Keratinocyte (primary cell): ENCODE measurements at regions not wholly inside any gene's neighbourhood (a gene's known extent, or its start where the extent isn't known, plus 50 kb on each side); places are given as distances from the start of the nearest gene placed in this dataset.

Experiments used
- DNase-seq: peaks from one replicate; pipeline ENCODE4 v3.0.0-alpha.2; 2011; ENCODE audit warnings: low read depth, missing footprints, low spot score
- FAIRE-seq: peaks from 2 replicates; lab custom pipeline; 2011; peaks lifted over from hg19 to GRCh38; lab: Jason Lieb, UNC
- H2AFZ ChIP-seq: 2 replicates; pipeline ENCODE4 v1.6.0; 2012; ENCODE audit warnings: low read length, control low read depth, inconsistent platforms; ENCODE audit not compliant: control insufficient read depth
- H3K27ac ChIP-seq: 2 replicates; pipeline ENCODE4 v1.5.1; 2011; ENCODE audit warnings: low read length; ENCODE audit not compliant: control insufficient read depth, insufficient read depth
- H3K27me3 ChIP-seq: 3 replicates; pipeline ENCODE4 v1.6.0; 2011; ENCODE audit warnings: low read length; ENCODE audit not compliant: control insufficient read depth, insufficient read depth; ENCODE audit errors: extremely low read depth
- H3K36me3 ChIP-seq, 2 experiments: 2 replicates in 1 of 2; 3 replicates in 1 of 2; pipeline ENCODE4 v1.5.1; 2011; ENCODE audit warnings: low read length in 2 of 2, mild to moderate bottlenecking in 1 of 2; ENCODE audit not compliant: control insufficient read depth in 2 of 2, insufficient read depth in 2 of 2; ENCODE audit errors: extremely low read depth in 1 of 2
- H3K4me1 ChIP-seq: 3 replicates; pipeline ENCODE4 v1.5.1; 2011; ENCODE audit warnings: low read length; ENCODE audit not compliant: control insufficient read depth, insufficient read depth; ENCODE audit errors: extremely low read depth
- H3K4me2 ChIP-seq: 3 replicates; pipeline ENCODE4 v1.6.0; 2011; ENCODE audit warnings: low read depth, low read length; ENCODE audit not compliant: control insufficient read depth, insufficient read depth; ENCODE audit errors: extremely low read depth
- H3K4me3 ChIP-seq, 3 experiments: fragments of 200-600 bp in 1 of 3; sonication (generic) in 1 of 3; 2 replicates in 2 of 3; 3 replicates in 1 of 3; pipeline ENCODE4 v1.5.1; 2011 to 2016; ENCODE audit warnings: low read length in 3 of 3, mild to moderate bottlenecking in 3 of 3, control low read depth in 2 of 3, inconsistent platforms in 1 of 3, low read depth in 1 of 3, mixed read lengths in 1 of 3, mixed run types in 1 of 3, moderate library complexity in 1 of 3; ENCODE audit not compliant: control insufficient read depth in 2 of 3, insufficient read depth in 2 of 3; ENCODE audit errors: extremely low read depth in 1 of 3
- H3K79me2 ChIP-seq: 2 replicates; pipeline ENCODE4 v1.6.0; 2012; ENCODE audit warnings: low read length; ENCODE audit not compliant: control insufficient read depth, insufficient read depth
- H3K9ac ChIP-seq: 3 replicates; pipeline ENCODE4 v1.6.0; 2011; ENCODE audit warnings: low read length; ENCODE audit not compliant: control insufficient read depth, insufficient read depth; ENCODE audit errors: extremely low read depth
- H3K9me1 ChIP-seq: 3 replicates; pipeline ENCODE4 v1.6.0; 2011; ENCODE audit warnings: low read length; ENCODE audit not compliant: control insufficient read depth, insufficient read depth; ENCODE audit errors: extremely low read depth
- H3K9me3 ChIP-seq: 2 replicates; pipeline ENCODE4 v1.5.1; 2012; ENCODE audit warnings: low read depth, low read length; ENCODE audit not compliant: control insufficient read depth
- H4K20me1 ChIP-seq: 3 replicates; pipeline ENCODE4 v1.6.0; 2011; ENCODE audit warnings: low read length; ENCODE audit not compliant: control insufficient read depth, insufficient read depth; ENCODE audit errors: extremely low read depth
- EZH2 ChIP-seq: IDR thresholded peaks from one replicate; pipeline ENCODE4 v1.6.1; 2012; ENCODE audit warnings: inconsistent platforms, mild to moderate bottlenecking, low read length, moderate library complexity
- dilution Hi-C: fragments of 300-500 bp; cut with MboI; formaldehyde crosslinking; loops from one replicate; pipeline ENCODE4 v1.7.0; 2020; ENCODE audit warnings: low sequenced_read_pairs; ENCODE audit not compliant: extremely low pct_ligation_motif_present
- TF ChIP-seq, protein P1 (sequence below), 3 experiments: IDR thresholded peaks in 1 of 3; conservative IDR thresholded peaks in 1 of 3; optimal IDR thresholded peaks in 1 of 3; 2 replicates in 2 of 3; 3 replicates in 1 of 3; pipeline versions ENCODE3 to v1.5.1; 2011; ENCODE audit warnings: low read length in 3 of 3, mild to moderate bottlenecking in 3 of 3, moderate library complexity in 2 of 3, control low read depth in 1 of 3, inconsistent platforms in 1 of 3; ENCODE audit not compliant: insufficient read depth in 2 of 3; ENCODE audit errors: extremely low read depth in 1 of 3

DNA sequence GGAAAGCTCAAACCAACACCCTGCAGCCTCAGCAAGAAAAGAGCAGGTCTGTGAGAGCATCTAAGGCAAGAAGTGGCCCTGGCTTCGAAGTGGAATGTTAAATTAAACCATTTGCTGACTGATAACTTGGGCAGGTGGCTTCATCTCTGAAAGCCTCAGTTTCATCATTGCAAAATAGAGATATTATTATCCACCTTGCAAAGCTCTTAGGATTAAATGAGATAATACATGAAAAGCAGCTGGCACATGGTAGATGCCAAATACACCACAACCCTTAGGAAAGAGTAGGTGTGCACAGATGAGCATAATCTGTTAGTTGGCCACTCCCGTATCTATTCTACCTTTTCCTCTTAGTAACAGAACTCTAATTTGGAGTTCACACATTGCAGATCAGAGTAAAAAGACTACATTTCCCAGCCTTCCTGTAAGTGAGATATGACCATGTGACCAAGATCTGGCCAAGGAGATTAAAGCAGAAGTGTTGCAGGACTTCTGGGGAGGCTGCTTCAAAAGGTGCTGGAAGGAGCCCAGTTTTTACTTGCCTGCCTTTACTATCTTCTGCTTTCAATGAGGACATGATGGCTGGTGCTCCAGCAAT is 288.7 kb downstream of the SOX9 start:
- Histone ChIP-seq H3K9me3 (no peaks in the 10 kb centered on the region), H3K4me2 (no peak overlapping the region), H3K79me2 (peaks cover 57% of the 10 kb centered on the region), H3K9ac (no peak overlapping the region), H2AFZ (no peak overlapping the region), H3K27me3 (no peaks in the 10 kb centered on the region), H3K4me3 (no peak overlapping the region), H3K36me3 (peaks cover 9 to 16% of the 10 kb centered on the region in 2 experiments), H3K4me1 (peaks cover 40% of the 10 kb centered on the region), H4K20me1 (no peaks in the 10 kb centered on the region), H3K27ac (no peak overlapping the region), H3K9me1 (peaks cover 2% of the 10 kb centered on the region)
- DNase-seq, result no peak
- FAIRE-seq, result no peak
- TF ChIP-seq, protein P1, sequence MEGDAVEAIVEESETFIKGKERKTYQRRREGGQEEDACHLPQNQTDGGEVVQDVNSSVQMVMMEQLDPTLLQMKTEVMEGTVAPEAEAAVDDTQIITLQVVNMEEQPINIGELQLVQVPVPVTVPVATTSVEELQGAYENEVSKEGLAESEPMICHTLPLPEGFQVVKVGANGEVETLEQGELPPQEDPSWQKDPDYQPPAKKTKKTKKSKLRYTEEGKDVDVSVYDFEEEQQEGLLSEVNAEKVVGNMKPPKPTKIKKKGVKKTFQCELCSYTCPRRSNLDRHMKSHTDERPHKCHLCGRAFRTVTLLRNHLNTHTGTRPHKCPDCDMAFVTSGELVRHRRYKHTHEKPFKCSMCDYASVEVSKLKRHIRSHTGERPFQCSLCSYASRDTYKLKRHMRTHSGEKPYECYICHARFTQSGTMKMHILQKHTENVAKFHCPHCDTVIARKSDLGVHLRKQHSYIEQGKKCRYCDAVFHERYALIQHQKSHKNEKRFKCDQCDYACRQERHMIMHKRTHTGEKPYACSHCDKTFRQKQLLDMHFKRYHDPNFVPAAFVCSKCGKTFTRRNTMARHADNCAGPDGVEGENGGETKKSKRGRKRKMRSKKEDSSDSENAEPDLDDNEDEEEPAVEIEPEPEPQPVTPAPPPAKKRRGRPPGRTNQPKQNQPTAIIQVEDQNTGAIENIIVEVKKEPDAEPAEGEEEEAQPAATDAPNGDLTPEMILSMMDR (optimal IDR thresholded peaks at IDR 0.05 in 1 of 3, IDR thresholded peaks at IDR 0.05 in 1 of 3, conservative IDR thresholded peaks at IDR 0.05 in 1 of 3; ENCODE audit: extremely low read depth in 1 of 3, insufficient read depth in 2 of 3, low read length in 3 of 3), result no peak
- TF ChIP-seq EZH2, result no peak
- dilution Hi-C loops, result no loop called here

DNA sequence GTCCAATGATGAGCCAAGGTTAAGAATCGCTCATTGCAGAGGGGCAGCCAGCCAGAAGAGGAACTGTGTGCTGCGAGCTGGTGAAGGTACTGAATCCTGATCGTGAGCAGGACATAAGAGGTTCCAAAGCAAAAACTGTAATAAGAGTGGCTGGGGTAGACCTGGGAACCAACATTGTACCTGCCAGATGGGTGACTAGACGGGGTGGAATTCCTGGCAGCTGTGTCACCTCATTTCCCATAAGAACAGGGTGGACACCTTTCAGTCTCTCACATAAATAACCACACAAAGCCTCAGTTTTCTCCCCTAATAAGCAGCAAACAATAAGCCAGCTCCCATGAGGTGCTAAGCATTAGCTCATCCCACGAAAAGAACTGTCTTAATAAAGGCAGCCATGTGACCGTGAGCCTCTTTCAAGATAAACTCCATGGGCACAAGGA is 290.3 kb downstream of the SOX9 start:
- TF ChIP-seq, protein P1 (optimal IDR thresholded peaks at IDR 0.05 in 1 of 3, IDR thresholded peaks at IDR 0.05 in 1 of 3, conservative IDR thresholded peaks at IDR 0.05 in 1 of 3; ENCODE audit: extremely low read depth in 1 of 3, insufficient read depth in 2 of 3, low read length in 3 of 3), result no peak
- TF ChIP-seq EZH2, result no peak
- peaks cover 51% of the 10 kb centered on the region for H3K4me1 ChIP-seq
- no peak overlapping the region for H2AFZ ChIP-seq
- dilution Hi-C loops, result no loop called here
- H3K27ac ChIP-seq, result peak overlapping the region; percentile 57
- H3K79me2 ChIP-seq, result peaks cover 64% of the 10 kb centered on the region
- H3K9me3 ChIP-seq, result no peaks in the 10 kb centered on the region
- peak overlapping the region; percentile 10 for H3K9ac ChIP-seq
- FAIRE-seq (peak; percentile 73), DNase-seq (no peak)
- peaks cover 2% of the 10 kb centered on the region for H3K9me1 ChIP-seq
- no peaks in the 10 kb centered on the region for H3K27me3 ChIP-seq
- H3K4me2 ChIP-seq, result peak overlapping the region; percentile 44
- no peak overlapping the region for H3K4me3 ChIP-seq
- peaks cover 9 to 16% of the 10 kb centered on the region in 2 experiments for H3K36me3 ChIP-seq
- no peaks in the 10 kb centered on the region for H4K20me1 ChIP-seq
